Kidney (tissue), 13 donors: ENCODE measurements at regions not wholly inside any gene's neighbourhood (a gene's known extent, or its start where the extent isn't known, plus 50 kb on each side); places are given as distances from the start of the nearest gene placed in this dataset.

Experiments
- DNase-seq, 5 donors: peaks; one replicate each; pipeline ENCODE4 v3.0.0-alpha.2; 2013 to 2020
- FAIRE-seq: peaks from 2 replicates; lab custom pipeline; 2012; peaks lifted over from hg19 to GRCh38; lab: Jason Lieb, UNC
- H3K27ac ChIP-seq, 2 donors: one replicate each; pipeline ENCODE4 v1.7.0; 2013; ENCODE audit warnings: low read depth in 2 of 2, low read length in 2 of 2, inconsistent platforms in 1 of 2
- H3K27me3 ChIP-seq: one replicate; pipeline ENCODE4 v1.7.1; 2013; ENCODE audit warnings: low read length, inconsistent platforms; ENCODE audit not compliant: control insufficient read depth, insufficient read depth
- H3K36me3 ChIP-seq, 3 donors: one replicate each; pipeline versions ENCODE4 v1.7.0 to v1.7.1; 2013; ENCODE audit warnings: low read length in 3 of 3, control low read depth in 1 of 3, inconsistent platforms in 1 of 3; ENCODE audit not compliant: insufficient read depth in 3 of 3, control insufficient read depth in 2 of 3
- H3K4me1 ChIP-seq, 3 donors: one replicate each; pipeline versions ENCODE4 v1.7.0 to v1.7.1; 2013; ENCODE audit warnings: low read length in 3 of 3, inconsistent platforms in 1 of 3, low read depth in 1 of 3; ENCODE audit not compliant: control insufficient read depth in 2 of 3, insufficient read depth in 2 of 3
- H3K4me3 ChIP-seq, 3 donors: one replicate each; pipeline versions ENCODE4 v1.7.0 to v1.8.1; 2013; ENCODE audit warnings: low read length in 3 of 3, control low read depth in 1 of 3, inconsistent platforms in 1 of 3
- H3K9ac ChIP-seq, 3 donors: one replicate each; pipeline versions ENCODE4 v1.7.0 to v1.7.1; 2013; ENCODE audit warnings: low read length in 3 of 3, control low read depth in 1 of 3, inconsistent platforms in 1 of 3
- H3K9me3 ChIP-seq, 3 donors: one replicate each; pipeline versions ENCODE4 v1.7.0 to v1.7.1; 2013; ENCODE audit warnings: low read length in 3 of 3, control low read depth in 1 of 3, inconsistent platforms in 1 of 3; ENCODE audit not compliant: control insufficient read depth in 2 of 3, insufficient read depth in 1 of 3
- CTCF ChIP-seq: IDR thresholded peaks from 3 replicates; pipeline ENCODE4 v1.5.1; 2012; ENCODE audit warnings: mild to moderate bottlenecking, moderate library complexity, borderline replicate concordance; ENCODE audit not compliant: insufficient read depth; ENCODE audit errors: extremely low read depth
- intact Hi-C: fragments of 100-400 bp; cut with DNase I; formaldehyde crosslinking; loops from one replicate; pipeline ENCODE4 v1.11.1; 2022
- donor health status: control.
- donor health status: control.
- donor health status: control.
- donor health status: control.
- donor health status: control.
- donor health status: DM: yes; HTN: yes; CAD: no.
- donor health status: Normal renal cell carcinoma (clear cell type).

GRCh38 chr2:144234542-144234871, 285.4 kb downstream of the ZEB2 start:
- Histone ChIP-seq H3K9me3 (no peaks in the 10 kb centered on the region), H3K4me3 (no peak overlapping the region), H3K27ac (no peak overlapping the region), H3K27me3 (no peaks in the 10 kb centered on the region), H3K4me1 (no peaks in the 10 kb centered on the region), H3K36me3 (no peaks in the 10 kb centered on the region), H3K9ac (no peak overlapping the region)
- FAIRE-seq (no peak), DNase-seq (no peak)
- intact Hi-C loops, result no loop called here
- no peak for TF ChIP-seq CTCF

- FAIRE-seq (no peak), DNase-seq (no peak)
- no peak for TF ChIP-seq CTCF
- Histone ChIP-seq H3K27ac (no peak overlapping the region), H3K27me3 (no peaks in the 10 kb centered on the region), H3K36me3 (no peaks in the 10 kb centered on the region), H3K4me1 (no peaks in the 10 kb centered on the region), H3K4me3 (no peak overlapping the region), H3K9me3 (no peaks in the 10 kb centered on the region), H3K9ac (no peak overlapping the region)
- intact Hi-C loops, result no loop called here
Measured at GRCh38 chr2:144233733-144234541, 286.0 kb downstream of the ZEB2 start.

GRCh38 chr2:144233317-144233716, 286.6 kb downstream of the ZEB2 start:
- no peaks in the 10 kb centered on the region for H3K9me3 ChIP-seq
- no peak for TF ChIP-seq CTCF
- H3K36me3 ChIP-seq, result no peaks in the 10 kb centered on the region
- H3K27ac ChIP-seq, result no peak overlapping the region
- no peaks in the 10 kb centered on the region for H3K4me1 ChIP-seq
- no peak for DNase-seq
- no peak overlapping the region for H3K4me3 ChIP-seq
- no peak overlapping the region for H3K9ac ChIP-seq
- intact Hi-C loops, result no loop called here
- no peak for FAIRE-seq
- H3K27me3 ChIP-seq, result no peaks in the 10 kb centered on the region
